ENCODE measurements at regions not wholly inside any gene's neighbourhood (a gene's known extent, or its start where the extent isn't known, plus 50 kb on each side); places are given as distances from the start of the nearest gene placed in this dataset.

DNA sequence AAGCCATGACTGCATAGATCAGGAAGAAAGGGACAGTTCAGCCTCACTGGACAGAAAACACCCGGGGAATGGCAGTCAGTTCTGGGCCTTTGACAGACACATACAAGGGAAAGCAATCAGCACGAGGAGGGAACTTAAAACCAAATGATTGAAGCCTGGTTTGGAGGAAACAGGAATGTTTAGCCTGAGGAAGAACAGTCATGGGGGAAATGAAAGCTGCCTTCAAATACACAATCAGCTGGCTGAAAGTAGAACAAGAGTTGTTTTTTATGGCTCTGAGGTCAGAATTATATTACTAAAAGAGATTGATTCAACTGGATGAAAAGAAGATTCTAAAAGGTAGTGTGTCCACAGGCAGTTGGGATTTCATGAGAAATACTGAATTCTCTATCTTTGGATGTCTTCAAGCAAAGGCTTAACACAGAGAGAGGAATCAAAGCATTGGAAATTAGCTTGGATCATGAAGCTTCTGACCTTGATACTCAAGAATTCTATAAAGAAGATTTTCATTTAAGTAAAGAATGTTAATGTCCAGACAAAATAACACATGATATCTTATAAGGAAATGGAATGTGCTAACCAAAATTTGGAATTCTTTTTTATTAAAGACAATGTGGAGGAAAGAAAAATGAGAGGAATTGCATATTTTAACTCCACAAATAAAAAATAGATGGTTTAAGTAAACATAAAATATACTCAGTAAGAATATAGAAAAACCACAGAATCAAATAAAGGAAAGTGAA, 216.6 kb downstream of the IBTK start:
- TF ChIP-seq EP300 (IDR thresholded peaks at IDR 0.05) (no peak), POLR2A (IDR thresholded peaks at IDR 0.05; ENCODE audit: low read depth) (no peak), POLR2AphosphoS5 (IDR thresholded peaks at IDR 0.05) (no peak)
- TF ChIP-seq, protein P1, sequence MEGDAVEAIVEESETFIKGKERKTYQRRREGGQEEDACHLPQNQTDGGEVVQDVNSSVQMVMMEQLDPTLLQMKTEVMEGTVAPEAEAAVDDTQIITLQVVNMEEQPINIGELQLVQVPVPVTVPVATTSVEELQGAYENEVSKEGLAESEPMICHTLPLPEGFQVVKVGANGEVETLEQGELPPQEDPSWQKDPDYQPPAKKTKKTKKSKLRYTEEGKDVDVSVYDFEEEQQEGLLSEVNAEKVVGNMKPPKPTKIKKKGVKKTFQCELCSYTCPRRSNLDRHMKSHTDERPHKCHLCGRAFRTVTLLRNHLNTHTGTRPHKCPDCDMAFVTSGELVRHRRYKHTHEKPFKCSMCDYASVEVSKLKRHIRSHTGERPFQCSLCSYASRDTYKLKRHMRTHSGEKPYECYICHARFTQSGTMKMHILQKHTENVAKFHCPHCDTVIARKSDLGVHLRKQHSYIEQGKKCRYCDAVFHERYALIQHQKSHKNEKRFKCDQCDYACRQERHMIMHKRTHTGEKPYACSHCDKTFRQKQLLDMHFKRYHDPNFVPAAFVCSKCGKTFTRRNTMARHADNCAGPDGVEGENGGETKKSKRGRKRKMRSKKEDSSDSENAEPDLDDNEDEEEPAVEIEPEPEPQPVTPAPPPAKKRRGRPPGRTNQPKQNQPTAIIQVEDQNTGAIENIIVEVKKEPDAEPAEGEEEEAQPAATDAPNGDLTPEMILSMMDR (IDR thresholded peaks at IDR 0.05) = no peak
- intact Hi-C loops (cut with DNase I) = loop anchor here (10.0 kb wide), 1 partner anchor 276 kb away; the partner anchor contains the start of gene TENT5A

DNA sequence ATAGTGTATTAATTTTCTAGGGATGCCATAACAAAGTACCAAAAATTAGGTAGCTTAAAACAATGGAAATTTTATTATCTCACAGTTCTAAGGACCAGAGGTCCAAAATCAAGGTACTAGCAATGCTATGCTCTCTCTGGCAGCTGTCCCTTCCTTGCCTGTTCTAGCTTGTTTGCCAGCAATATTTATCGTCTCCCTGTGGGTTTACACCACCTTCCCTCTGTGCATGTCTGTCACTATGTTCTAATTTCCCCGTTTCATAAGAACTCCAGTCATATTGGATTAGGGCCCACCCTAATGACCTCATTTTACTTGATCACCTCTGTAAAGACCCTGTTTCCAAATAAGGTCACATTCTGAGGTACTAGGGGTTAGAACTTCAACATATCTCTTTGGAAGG, 217.2 kb downstream of the IBTK start:
- intact Hi-C loops (cut with DNase I) = loop anchor here (10.0 kb wide), 1 partner anchor 276 kb away; the partner anchor contains the start of gene TENT5A
- peaks cover 0 to 4% (median 0%) of the 10 kb centered on the region in 4 donors for H3K4me1 ChIP-seq
- no peak overlapping the region for H3K27ac ChIP-seq (replicated peaks in 1 of 4)
- no peaks in the 10 kb centered on the region for H3K27me3 ChIP-seq
- TF ChIP-seq, protein P1 (IDR thresholded peaks at IDR 0.05) = no peak
- TF ChIP-seq POLR2AphosphoS5 (IDR thresholded peaks at IDR 0.05) = no peak
- no peak for TF ChIP-seq POLR2A (IDR thresholded peaks at IDR 0.05; ENCODE audit: low read depth)
- no peak for TF ChIP-seq EP300 (IDR thresholded peaks at IDR 0.05)
- DNase-seq (ENCODE audit: extremely low spot score) = no peak
- H3K4me3 ChIP-seq = no peak overlapping the region
- no peaks in the 10 kb centered on the region for H3K36me3 ChIP-seq
- H3K9me3 ChIP-seq = no peaks in the 10 kb centered on the region
- WGBS = 77% methylated on average over 2 of the region's 2 CpGs

More for the DNA sequence above, 216.6 kb downstream of the IBTK start:
- DNase-seq (ENCODE audit: extremely low spot score) = no peak
- H3K36me3 ChIP-seq = no peaks in the 10 kb centered on the region
- no peak overlapping the region for H3K27ac ChIP-seq (replicated peaks in 1 of 4)
- no peaks in the 10 kb centered on the region for H3K9me3 ChIP-seq
- H3K4me1 ChIP-seq = peaks cover 0 to 4% (median 0%) of the 10 kb centered on the region in 4 donors
- H3K27me3 ChIP-seq = no peaks in the 10 kb centered on the region
- WGBS = 66% methylated on average over 2 of the region's 2 CpGs
- H3K4me3 ChIP-seq = no peak overlapping the region

DNA sequence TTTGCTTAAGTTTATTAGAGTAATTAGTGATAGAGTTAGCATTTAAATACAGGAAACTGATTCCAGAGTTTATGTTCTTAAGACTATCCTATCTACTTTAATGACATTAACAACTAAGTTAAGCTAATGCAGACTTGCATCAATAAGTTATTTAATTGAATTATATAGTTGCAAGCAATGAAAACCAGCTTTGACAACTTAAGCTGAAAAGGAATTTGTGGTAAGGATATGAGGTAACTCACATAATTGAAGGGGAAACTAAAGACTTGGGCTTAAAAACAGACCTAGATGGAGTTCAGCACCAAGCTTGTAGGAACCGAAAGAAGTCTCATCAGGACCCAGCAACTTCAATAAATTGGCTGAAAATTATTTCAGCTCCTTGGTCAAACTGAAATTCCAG, 222.3 kb downstream of the IBTK start:
- no peaks in the 10 kb centered on the region for H3K27me3 ChIP-seq
- 93% methylated on average over 1 of the region's 1 CpG for WGBS
- no peak overlapping the region for H3K27ac ChIP-seq (replicated peaks in 1 of 4)
- H3K9me3 ChIP-seq = no peaks in the 10 kb centered on the region
- TF ChIP-seq EP300 (IDR thresholded peaks at IDR 0.05) = no peak
- TF ChIP-seq POLR2A (IDR thresholded peaks at IDR 0.05; ENCODE audit: low read depth) = no peak
- TF ChIP-seq, protein P1 (IDR thresholded peaks at IDR 0.05) = no peak
- no peaks in the 10 kb centered on the region for H3K4me1 ChIP-seq
- no peak overlapping the region for H3K4me3 ChIP-seq
- intact Hi-C loops (cut with DNase I) = no loop called here
- DNase-seq (ENCODE audit: extremely low spot score) = no peak
- no peaks in the 10 kb centered on the region for H3K36me3 ChIP-seq

DNA sequence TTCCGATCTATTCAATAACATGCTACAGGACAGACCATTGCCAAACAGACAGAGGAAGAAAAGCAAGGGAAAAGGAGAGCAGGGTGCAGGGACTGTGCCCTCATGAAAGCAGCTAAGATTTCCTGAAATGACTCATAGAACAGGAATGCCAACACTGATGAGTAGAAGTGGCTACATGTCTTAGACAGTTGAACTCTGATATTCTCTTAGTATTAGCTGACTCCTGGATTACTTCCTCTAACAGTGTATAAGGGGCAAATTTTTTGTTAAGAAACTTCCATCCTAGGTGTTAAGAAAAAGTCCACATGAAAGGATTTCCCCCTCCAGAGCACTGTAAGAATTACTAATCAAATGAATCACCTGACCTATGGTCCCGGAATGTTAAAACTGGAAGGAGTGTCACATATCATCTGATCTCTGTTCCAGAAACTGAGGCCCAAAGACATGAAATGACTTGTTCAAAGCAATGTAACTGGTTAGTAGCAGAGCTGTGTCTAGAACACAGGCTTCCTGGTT, 224.9 kb downstream of the IBTK start:
- TF ChIP-seq, protein P1 (IDR thresholded peaks at IDR 0.05) = no peak
- TF ChIP-seq POLR2A (IDR thresholded peaks at IDR 0.05; ENCODE audit: low read depth) = no peak
- no peak for TF ChIP-seq EP300 (IDR thresholded peaks at IDR 0.05)
- TF ChIP-seq POLR2AphosphoS5 (IDR thresholded peaks at IDR 0.05) = no peak

More for the DNA sequence above, 224.9 kb downstream of the IBTK start:
- DNase-seq (ENCODE audit: extremely low spot score) = no peak
- Histone ChIP-seq H3K4me3 (no peak overlapping the region), H3K27ac (replicated peaks in 1 of 4) (no peak overlapping the region), H3K4me1 (peaks cover 0 to 8% (median 4%) of the 10 kb centered on the region in 4 donors), H3K27me3 (no peaks in the 10 kb centered on the region), H3K36me3 (no peaks in the 10 kb centered on the region), H3K9me3 (no peaks in the 10 kb centered on the region)
- intact Hi-C loops (cut with DNase I) = no loop called here
- WGBS = 89% methylated on average over 2 of the region's 2 CpGs
